HAP-1 (cell line): ENCODE measurements at regions not wholly inside any gene's neighbourhood (a gene's known extent, or its start where the extent isn't known, plus 50 kb on each side); places are given as distances from the start of the nearest gene placed in this dataset.

Experiments used
- DNase-seq, 2 experiments: peaks; one replicate each; pipeline ENCODE4 v3.0.0-alpha.2; 2016 to 2020; ENCODE audit warnings: low spot score in 2 of 2
- H3K27me3 ChIP-seq: fragments of 250-450 bp; sonication (Bioruptor Pico); 2 replicates; pipeline ENCODE4 v1.5.1; 2020; ENCODE audit warnings: low read depth, mild to moderate bottlenecking, moderate library complexity
- H3K36me3 ChIP-seq: fragments of 250-450 bp; sonication (Bioruptor Pico); replicated peaks from 2 replicates; pipeline ENCODE4 v1.5.1; 2020; ENCODE audit warnings: mild to moderate bottlenecking
- H3K4me1 ChIP-seq: fragments of 250-450 bp; sonication (Bioruptor Pico); 2 replicates; pipeline ENCODE4 v1.5.1; 2020; ENCODE audit warnings: mild to moderate bottlenecking
- H3K4me3 ChIP-seq: fragments of 250-450 bp; sonication (Bioruptor Pico); 2 replicates; pipeline ENCODE4 v1.5.1; 2020; ENCODE audit warnings: mild to moderate bottlenecking, moderate library complexity
- H3K9me3 ChIP-seq: fragments of 250-450 bp; sonication (Bioruptor Pico); 2 replicates; pipeline ENCODE4 v1.5.1; 2020; ENCODE audit warnings: mild to moderate bottlenecking, moderate library complexity
- in situ Hi-C: fragments of 300-500 bp; cut with MboI; formaldehyde crosslinking; loops from 3 replicates; pipeline ENCODE4 v1.14.3; 2020; ENCODE audit warnings: low sequenced_read_pairs, inconsistent platforms, mixed read lengths

- Histone ChIP-seq H3K9me3 (no peaks in the 10 kb centered on the region), H3K36me3 (no peaks in the 10 kb centered on the region), H3K4me1 (peaks cover 14% of the 10 kb centered on the region), H3K27me3 (no peaks in the 10 kb centered on the region), H3K4me3 (no peak overlapping the region)
- in situ Hi-C loops = no loop called here
- peak; percentile 68 to 80 for DNase-seq
Measured at GRCh38 chr4:12884846-12885796, 599.0 kb downstream of the RAB28 start.

- Histone ChIP-seq H3K36me3 (no peaks in the 10 kb centered on the region), H3K4me1 (peaks cover 14% of the 10 kb centered on the region), H3K4me3 (no peak overlapping the region), H3K27me3 (no peaks in the 10 kb centered on the region), H3K9me3 (no peaks in the 10 kb centered on the region)
- in situ Hi-C loops = no loop called here
- DNase-seq = no peak
Measured at GRCh38 chr4:12881945-12882584, 602.1 kb downstream of the RAB28 start.

GRCh38 chr4:12880844-12881243, 603.3 kb downstream of the RAB28 start:
- in situ Hi-C loops = no loop called here
- DNase-seq = no peak
- no peaks in the 10 kb centered on the region for H3K27me3 ChIP-seq

GRCh38 chr4:12879496-12879895, 604.6 kb downstream of the RAB28 start:
- no peak for DNase-seq
- Histone ChIP-seq H3K4me3 (no peak overlapping the region), H3K9me3 (no peaks in the 10 kb centered on the region), H3K4me1 (peaks cover 7% of the 10 kb centered on the region), H3K36me3 (no peaks in the 10 kb centered on the region), H3K27me3 (no peaks in the 10 kb centered on the region)
- in situ Hi-C loops = no loop called here

More at GRCh38 chr4:12880844-12881243, 603.3 kb downstream of the RAB28 start:
- no peaks in the 10 kb centered on the region for H3K9me3 ChIP-seq
- no peak overlapping the region for H3K4me3 ChIP-seq
- H3K4me1 ChIP-seq = peaks cover 14% of the 10 kb centered on the region
- H3K36me3 ChIP-seq = no peaks in the 10 kb centered on the region

GRCh38 chr4:12875640-12876243, 608.4 kb downstream of the RAB28 start:
- in situ Hi-C loops = no loop called here
- no peak overlapping the region for H3K4me3 ChIP-seq
- H3K27me3 ChIP-seq = no peaks in the 10 kb centered on the region
- no peak for DNase-seq
- no peaks in the 10 kb centered on the region for H3K36me3 ChIP-seq
- H3K9me3 ChIP-seq = no peaks in the 10 kb centered on the region
- peaks cover 19% of the 10 kb centered on the region for H3K4me1 ChIP-seq

GRCh38 chr4:12873351-12873750, 610.8 kb downstream of the RAB28 start:
- Histone ChIP-seq H3K36me3 (no peaks in the 10 kb centered on the region), H3K4me1 (peaks cover 19% of the 10 kb centered on the region), H3K4me3 (no peak overlapping the region), H3K27me3 (no peaks in the 10 kb centered on the region), H3K9me3 (no peaks in the 10 kb centered on the region)
- DNase-seq = peak; percentile 49 to 96
- in situ Hi-C loops = no loop called here

- no peak for DNase-seq
- H3K4me3 ChIP-seq = no peak overlapping the region
- in situ Hi-C loops = no loop called here
- H3K27me3 ChIP-seq = no peaks in the 10 kb centered on the region
- no peaks in the 10 kb centered on the region for H3K36me3 ChIP-seq
- H3K9me3 ChIP-seq = no peaks in the 10 kb centered on the region
- H3K4me1 ChIP-seq = no peaks in the 10 kb centered on the region
Measured at GRCh38 chr4:12861422-12861821, 622.7 kb downstream of the RAB28 start.

- DNase-seq = peak; percentile 54 to 93
- Histone ChIP-seq H3K4me3 (no peak overlapping the region), H3K27me3 (no peaks in the 10 kb centered on the region), H3K4me1 (peaks cover 4% of the 10 kb centered on the region), H3K36me3 (no peaks in the 10 kb centered on the region), H3K9me3 (no peaks in the 10 kb centered on the region)
- in situ Hi-C loops = loop anchor here (5.0 kb wide), 1 partner anchor 695 kb away; no protein-coding TSS in a partner anchor
Measured at GRCh38 chr4:12852338-12853307, 631.5 kb downstream of the RAB28 start.

GRCh38 chr4:12846368-12846767, 637.8 kb downstream of the RAB28 start:
- Histone ChIP-seq H3K36me3 (no peaks in the 10 kb centered on the region), H3K9me3 (no peaks in the 10 kb centered on the region; the same call in 1 of the 2 replicates), H3K4me1 (no peaks in the 10 kb centered on the region), H3K27me3 (no peaks in the 10 kb centered on the region), H3K4me3 (no peak overlapping the region)
- in situ Hi-C loops = no loop called here
- DNase-seq = no peak

- H3K27me3 ChIP-seq = no peaks in the 10 kb centered on the region
- in situ Hi-C loops = no loop called here
- H3K9me3 ChIP-seq = no peaks in the 10 kb centered on the region; the same call in 1 of the 2 replicates
- DNase-seq = no peak
- no peak overlapping the region for H3K4me3 ChIP-seq
- no peaks in the 10 kb centered on the region for H3K36me3 ChIP-seq
- H3K4me1 ChIP-seq = no peaks in the 10 kb centered on the region
Measured at GRCh38 chr4:12844141-12844540, 640.0 kb downstream of the RAB28 start.

GRCh38 chr4:12827966-12828365, 656.2 kb downstream of the RAB28 start:
- H3K27me3 ChIP-seq = no peaks in the 10 kb centered on the region; the same call in 1 of the 2 replicates
- no peak for DNase-seq
- in situ Hi-C loops = no loop called here
- no peaks in the 10 kb centered on the region for H3K9me3 ChIP-seq
- no peaks in the 10 kb centered on the region for H3K36me3 ChIP-seq
- H3K4me3 ChIP-seq = no peak overlapping the region
- no peaks in the 10 kb centered on the region for H3K4me1 ChIP-seq

GRCh38 chr4:12791536-12791935, 692.6 kb downstream of the RAB28 start:
- in situ Hi-C loops = no loop called here
- DNase-seq = peak in 1 of 2 experiments; percentile 29
- Histone ChIP-seq H3K4me3 (no peak overlapping the region), H3K4me1 (no peaks in the 10 kb centered on the region), H3K9me3 (no peaks in the 10 kb centered on the region), H3K27me3 (no peaks in the 10 kb centered on the region), H3K36me3 (no peaks in the 10 kb centered on the region)

- H3K27me3 ChIP-seq = no peaks in the 10 kb centered on the region
- H3K9me3 ChIP-seq = no peaks in the 10 kb centered on the region
- H3K4me1 ChIP-seq = no peaks in the 10 kb centered on the region
- no peak overlapping the region for H3K4me3 ChIP-seq
- no peaks in the 10 kb centered on the region for H3K36me3 ChIP-seq
- in situ Hi-C loops = no loop called here
- DNase-seq = no peak
Measured at GRCh38 chr4:12787261-12787660, 696.9 kb downstream of the RAB28 start.
